Dedifferentiated amniotic fluid mesenchymal stem cell (primary cell): ENCODE measurements at regions not wholly inside any gene's neighbourhood (a gene's known extent, or its start where the extent isn't known, plus 50 kb on each side); places are given as distances from the start of the nearest gene placed in this dataset.

Experiments used
- DNase-seq: peaks from one replicate; pipeline ENCODE4 v3.0.0-alpha.2; 2016; ENCODE audit errors: extremely low spot score

GRCh38 chr3:34183114-34183513 is 384.7 kb downstream of the PDCD6IP start:
- DNase-seq, result no peak

DNA sequence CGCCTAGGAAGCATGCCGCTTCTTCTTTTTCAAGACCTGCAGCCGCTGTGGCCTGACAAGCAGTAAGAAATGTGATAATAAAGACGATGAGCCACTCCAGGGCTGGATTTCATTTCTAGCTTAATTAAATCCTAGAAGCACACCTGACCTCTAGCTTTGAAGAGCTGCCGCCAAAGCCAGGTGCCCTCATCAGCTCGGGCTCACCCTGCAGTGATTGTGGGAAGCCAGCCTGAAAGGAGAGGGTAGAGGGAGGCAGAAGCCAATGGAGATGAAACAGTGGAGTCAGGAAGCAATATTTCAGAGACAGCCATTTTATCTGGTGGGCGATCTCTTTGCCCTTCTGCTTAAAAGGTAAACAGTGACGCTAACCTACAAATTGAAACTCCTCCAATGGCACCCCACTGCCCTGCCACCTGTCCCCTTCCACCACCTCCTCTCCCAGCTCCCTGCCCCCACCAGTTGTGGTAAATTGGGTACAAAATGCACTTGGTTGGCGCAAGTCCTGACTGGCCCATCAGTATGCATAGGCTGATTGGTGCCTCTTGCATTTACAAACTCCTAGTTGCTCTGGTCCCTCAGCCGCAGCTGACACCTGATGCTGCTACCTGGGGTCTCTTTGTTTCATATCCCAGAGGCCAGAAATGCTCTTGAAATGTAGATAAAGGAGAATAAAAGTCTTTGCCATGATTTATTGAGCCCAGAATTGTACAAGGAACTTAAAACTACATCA is 385.3 kb downstream of the PDCD6IP start:
- no peak for DNase-seq

- DNase-seq, result no peak
Observed at GRCh38 chr3:34185301-34185700, 386.9 kb downstream of the PDCD6IP start.

- no peak for DNase-seq
Observed at GRCh38 chr3:34189133-34189532, 390.7 kb downstream of the PDCD6IP start.

- no peak for DNase-seq
Observed at GRCh38 chr3:34196914-34197313, 398.5 kb downstream of the PDCD6IP start.

DNA sequence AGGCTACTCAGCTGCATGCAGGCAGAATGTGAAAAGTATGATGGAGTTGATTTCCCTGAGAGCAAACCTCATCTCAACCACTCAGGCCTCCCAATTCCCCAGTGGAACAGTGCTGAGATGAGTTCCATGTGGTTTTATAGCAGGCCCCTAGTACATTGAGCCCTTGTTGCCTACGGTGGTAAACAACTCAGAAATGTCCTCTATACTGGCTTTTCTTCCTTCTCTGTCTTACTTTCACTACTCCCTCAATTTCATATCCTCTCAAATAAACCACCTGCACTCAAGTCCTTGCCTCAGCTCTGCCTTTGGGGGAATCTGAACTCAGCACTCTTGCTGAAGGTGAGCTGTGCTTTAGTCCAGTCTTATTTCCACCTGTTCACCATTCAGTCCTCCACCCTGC is 399.9 kb downstream of the PDCD6IP start:
- DNase-seq, result no peak

DNA sequence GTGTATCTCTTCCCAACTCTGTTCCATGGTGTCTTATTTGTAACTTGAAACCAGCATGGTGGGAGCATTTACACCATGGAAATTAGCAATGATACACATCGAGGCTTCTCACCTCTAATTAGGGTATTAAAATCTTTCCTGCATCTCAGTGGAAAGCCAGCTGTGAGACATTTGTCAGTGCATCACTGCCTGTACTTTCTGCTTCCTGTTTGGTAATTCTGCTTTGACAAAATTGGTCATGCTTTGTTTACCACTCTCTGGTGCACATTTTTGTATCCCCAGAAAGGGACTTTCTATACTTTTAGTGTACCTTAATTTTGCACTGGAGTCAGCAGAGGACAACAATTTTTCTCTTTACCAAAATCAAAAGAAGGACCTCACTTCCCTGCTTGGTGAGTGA is 402.1 kb downstream of the PDCD6IP start:
- DNase-seq, result no peak

GRCh38 chr3:34202975-34203374 is 404.5 kb downstream of the PDCD6IP start:
- no peak for DNase-seq

- DNase-seq, result no peak
Observed at GRCh38 chr3:34203386-34203785, 405.0 kb downstream of the PDCD6IP start.

DNA sequence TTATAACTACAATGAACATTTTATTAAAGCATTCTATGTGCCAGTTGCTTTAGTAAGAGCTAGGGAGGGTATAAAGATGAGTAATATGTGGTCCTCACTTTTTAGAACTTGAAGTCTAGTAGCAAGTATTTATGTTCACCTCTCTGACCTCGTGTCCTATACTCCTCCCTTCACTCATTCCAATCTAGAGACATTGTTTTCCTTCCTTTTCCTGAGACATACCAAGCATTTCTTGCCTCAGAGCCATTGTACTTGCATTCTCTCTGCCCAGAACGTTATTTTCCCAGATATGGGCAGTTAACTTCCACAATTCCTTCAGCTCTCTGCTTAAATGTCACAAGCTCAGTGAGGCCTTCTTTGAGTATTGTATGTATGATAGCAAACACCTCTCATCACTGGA is 408.6 kb downstream of the PDCD6IP start:
- DNase-seq, result peak; percentile 40

GRCh38 chr3:34207806-34208205 is 409.4 kb downstream of the PDCD6IP start:
- DNase-seq, result peak; percentile 24

GRCh38 chr3:34212175-34212574 is 413.7 kb downstream of the PDCD6IP start:
- no peak for DNase-seq

DNA sequence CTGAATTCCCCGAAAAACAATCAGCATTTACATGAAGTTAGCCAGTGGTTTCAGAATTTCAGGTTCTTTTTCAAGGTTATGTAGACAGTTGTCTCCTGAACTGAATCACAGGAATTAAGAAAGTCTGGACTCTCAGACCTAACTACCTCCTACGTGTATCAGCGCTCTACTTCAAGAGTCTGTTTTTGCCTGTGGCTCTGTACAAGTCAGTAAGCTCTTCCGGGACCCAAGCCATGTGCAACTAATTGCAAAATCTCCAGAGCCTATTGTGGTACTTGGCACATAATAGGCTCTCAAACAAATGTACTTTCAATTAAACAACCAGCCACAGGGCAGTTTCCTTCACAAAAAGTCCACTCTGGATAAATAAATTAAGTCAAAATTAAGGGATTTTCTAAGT is 414.2 kb downstream of the PDCD6IP start:
- DNase-seq, result peak; percentile 72

DNA sequence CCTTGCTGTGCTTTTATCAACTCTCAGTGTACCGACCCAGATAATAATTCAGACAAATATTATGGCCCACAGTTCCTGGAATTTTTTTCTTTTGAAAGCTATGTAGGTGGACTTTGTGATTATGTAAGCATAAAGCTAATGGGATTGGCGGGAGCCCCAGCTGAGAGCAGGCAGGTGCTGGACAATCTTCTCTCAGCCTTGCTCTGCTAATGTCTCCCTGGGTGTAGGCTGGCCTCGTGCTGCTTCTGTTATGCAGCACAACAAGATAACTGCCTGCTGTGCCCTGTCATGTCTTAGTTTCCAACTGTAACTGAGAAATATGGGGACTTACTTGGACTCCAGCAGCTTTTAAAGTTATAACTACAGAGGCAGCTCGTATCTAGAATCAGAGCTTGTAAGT is 415.0 kb downstream of the PDCD6IP start:
- DNase-seq, result no peak

GRCh38 chr3:34216711-34217335 is 418.4 kb downstream of the PDCD6IP start:
- no peak for DNase-seq

DNA sequence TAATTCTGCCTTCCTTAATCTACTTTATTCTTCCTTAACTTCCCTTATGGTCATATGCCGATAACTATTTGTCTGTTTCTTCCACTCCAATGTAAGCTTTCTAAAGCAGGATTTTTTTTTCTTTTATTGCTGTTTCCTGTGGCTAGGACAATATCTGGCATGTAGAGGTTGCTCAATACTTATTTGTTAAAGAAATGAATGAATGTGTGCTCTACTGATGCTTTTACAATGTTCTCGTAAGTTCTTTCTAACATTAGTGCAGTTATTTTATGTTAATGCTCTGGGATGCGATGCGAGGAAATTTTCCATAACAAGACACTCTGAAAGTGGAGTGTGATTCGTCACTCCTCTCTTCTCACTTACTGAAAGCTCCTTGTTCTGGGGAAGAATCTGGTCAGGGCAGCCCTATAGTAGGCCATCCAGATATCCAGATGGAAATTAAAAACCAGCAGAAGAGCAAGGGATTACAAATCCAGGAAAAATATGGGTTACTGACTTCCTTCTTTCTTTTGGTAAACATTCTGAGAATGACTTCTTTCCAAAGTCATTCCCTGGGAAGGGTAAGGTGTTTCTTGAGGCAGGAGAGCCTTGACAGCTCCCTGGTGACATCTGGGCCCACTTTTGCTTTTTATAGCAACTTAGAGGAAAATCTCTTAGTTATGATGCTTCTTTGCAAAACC is 420.4 kb downstream of the PDCD6IP start:
- DNase-seq, result no peak

- DNase-seq, result no peak
Observed at GRCh38 chr3:34219556-34219955, 421.1 kb downstream of the PDCD6IP start.

GRCh38 chr3:34225821-34226366 is 427.5 kb downstream of the PDCD6IP start:
- no peak for DNase-seq

DNA sequence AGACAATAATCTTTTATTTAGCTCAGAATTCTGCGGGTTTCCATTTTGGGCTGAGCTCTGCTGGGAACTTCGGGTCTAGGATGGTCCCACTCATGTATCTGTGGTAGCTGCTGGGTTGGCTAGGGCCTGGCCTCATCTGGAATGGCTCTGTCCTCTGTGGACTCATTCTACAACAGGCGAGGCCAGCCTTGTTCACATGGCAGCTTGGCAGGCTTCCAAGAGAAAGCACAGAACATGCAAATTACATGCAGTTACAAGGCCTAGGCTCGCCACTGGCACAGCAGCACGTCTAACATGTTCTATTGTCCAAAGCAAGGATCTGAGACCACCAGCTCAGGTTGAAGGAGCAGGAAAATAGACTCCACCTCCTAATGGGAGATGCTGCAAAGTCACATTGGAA is 431.4 kb downstream of the PDCD6IP start:
- DNase-seq, result no peak

DNA sequence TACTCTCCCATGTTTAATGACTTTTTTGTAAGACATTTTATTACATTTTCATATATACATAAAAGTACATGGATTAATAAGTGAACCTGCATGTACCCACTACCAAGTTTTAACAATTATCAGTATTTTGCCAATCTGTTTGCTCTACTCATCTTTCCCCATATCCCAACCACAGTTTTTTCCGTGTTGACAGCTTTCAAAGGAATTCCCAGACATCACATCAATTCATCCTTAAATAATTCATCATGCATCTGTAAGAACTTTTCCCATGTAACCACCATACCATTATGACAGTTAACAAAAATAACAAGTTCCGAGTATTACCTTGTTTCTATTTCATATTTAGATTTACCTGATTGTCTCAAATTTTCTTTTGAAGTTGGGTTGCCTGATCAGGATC is 436.7 kb downstream of the PDCD6IP start:
- DNase-seq, result no peak

GRCh38 chr3:34237946-34238345 is 439.5 kb downstream of the PDCD6IP start:
- no peak for DNase-seq

GRCh38 chr3:34238407-34238806 is 440.0 kb downstream of the PDCD6IP start:
- no peak for DNase-seq

DNA sequence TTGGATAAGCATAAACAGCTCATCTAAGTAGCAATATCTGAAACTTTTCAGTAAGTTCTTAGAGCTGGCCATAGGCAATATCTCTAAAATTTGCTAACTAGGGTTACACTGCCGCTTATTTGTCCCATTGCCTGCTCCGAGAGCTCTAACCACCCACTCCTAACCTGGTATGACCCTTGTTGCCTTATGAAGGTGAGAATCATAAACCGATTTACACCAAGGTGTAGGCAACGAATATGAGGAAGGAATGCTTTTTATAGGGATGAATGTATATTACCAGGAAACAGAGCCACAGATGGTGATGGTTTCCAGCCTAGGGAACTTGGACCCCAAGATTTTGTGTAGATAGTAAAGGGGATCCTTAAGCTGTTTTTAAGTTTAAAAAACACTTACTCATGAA is 440.9 kb downstream of the PDCD6IP start:
- no peak for DNase-seq
